RWPE1 (cell line): ENCODE measurements at regions not wholly inside any gene's neighbourhood (a gene's known extent, or its start where the extent isn't known, plus 50 kb on each side); places are given as distances from the start of the nearest gene placed in this dataset.
"Not testable (repeated sequence)": the region's sequence is repeated elsewhere in the genome, so short reads cannot be mapped to it uniquely, and the experiment has no call there.

Source experiments
- CTCF ChIA-PET: fragments of 350-600 bp; sonication (Branson Sonifier 250); formaldehyde crosslinking; extraction: SDS; loops from one replicate; lab custom pipeline; 2021; lab: Yijun Ruan, JAX
- POLR2A ChIA-PET: fragments of 400-600 bp; formaldehyde crosslinking; extraction: SDS; loops from one replicate; lab custom pipeline; 2020; ENCODE audit warnings: antibody characterized with exemption; ENCODE audit not compliant: low non-redundant PET; lab: Yijun Ruan, JAX
- DNase-seq: peaks from one replicate; pipeline ENCODE4 v3.0.0; 2012; ENCODE audit warnings: low spot score
- H3K27ac ChIP-seq: fragments of 450-650 bp; 2 replicates; pipeline ENCODE4 v1.5.1; 2017
- TF ChIP-seq, protein P1 (sequence below): fragments of 450-650 bp; conservative IDR thresholded peaks from 2 replicates; pipeline ENCODE4 v1.5.1; 2017; ENCODE audit warnings: low read depth, mild to moderate bottlenecking

DNA sequence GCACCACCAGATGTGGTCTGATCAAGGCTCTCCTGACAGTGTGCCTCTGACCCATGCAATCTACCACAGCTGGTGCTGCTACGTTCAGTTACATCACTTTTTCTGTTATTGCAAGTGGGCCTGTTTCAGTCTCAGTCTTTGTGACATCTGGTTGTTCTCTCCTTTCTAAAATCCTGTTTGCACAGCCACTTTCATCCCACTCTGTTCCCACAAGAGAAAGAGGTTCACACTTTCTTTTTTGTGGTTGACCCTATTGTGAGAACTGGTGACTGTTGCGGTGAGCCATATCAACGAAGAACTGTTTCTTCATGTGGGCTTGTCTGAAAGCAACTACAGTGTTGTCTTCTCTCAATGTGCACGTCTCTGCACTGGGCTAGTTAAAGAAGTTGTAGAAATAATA, 342.8 kb upstream of the ARPP21 start:
- TF ChIP-seq, protein P1, sequence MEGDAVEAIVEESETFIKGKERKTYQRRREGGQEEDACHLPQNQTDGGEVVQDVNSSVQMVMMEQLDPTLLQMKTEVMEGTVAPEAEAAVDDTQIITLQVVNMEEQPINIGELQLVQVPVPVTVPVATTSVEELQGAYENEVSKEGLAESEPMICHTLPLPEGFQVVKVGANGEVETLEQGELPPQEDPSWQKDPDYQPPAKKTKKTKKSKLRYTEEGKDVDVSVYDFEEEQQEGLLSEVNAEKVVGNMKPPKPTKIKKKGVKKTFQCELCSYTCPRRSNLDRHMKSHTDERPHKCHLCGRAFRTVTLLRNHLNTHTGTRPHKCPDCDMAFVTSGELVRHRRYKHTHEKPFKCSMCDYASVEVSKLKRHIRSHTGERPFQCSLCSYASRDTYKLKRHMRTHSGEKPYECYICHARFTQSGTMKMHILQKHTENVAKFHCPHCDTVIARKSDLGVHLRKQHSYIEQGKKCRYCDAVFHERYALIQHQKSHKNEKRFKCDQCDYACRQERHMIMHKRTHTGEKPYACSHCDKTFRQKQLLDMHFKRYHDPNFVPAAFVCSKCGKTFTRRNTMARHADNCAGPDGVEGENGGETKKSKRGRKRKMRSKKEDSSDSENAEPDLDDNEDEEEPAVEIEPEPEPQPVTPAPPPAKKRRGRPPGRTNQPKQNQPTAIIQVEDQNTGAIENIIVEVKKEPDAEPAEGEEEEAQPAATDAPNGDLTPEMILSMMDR: no peak
- ChIA-PET POLR2A (no interaction called here), CTCF (no interaction called here)
- no peak overlapping the region for H3K27ac ChIP-seq
- no peak for DNase-seq

DNA sequence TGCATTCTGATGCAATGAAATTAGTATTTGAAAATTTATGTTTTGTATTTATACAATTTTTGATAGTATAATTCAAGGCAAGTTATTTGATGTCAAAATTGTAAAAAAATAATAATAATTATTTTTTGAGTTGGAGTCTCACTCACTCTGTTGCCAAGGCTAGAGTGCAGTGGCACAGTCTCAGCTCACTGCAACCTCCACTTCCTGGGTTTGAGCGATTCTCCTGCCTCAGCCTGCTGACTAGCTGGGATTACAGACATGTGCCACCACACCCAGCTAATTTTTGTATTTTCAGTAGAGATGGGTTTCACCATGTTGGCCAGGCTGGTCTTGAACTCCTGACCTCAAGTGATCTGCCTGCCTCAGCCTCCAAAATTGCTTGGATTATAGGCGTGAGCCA, 342.4 kb upstream of the ARPP21 start:
- DNase-seq, H3K27ac ChIP-seq, POLR2A ChIA-PET, CTCF ChIA-PET: not testable (repeated sequence)

- CTCF ChIA-PET: no interaction called here
- no peak overlapping the region for H3K27ac ChIP-seq
- POLR2A ChIA-PET: no interaction called here
- TF ChIP-seq, protein P1: no peak
- DNase-seq: no peak
Measured at GRCh38 chr3:35305406-35305805, 333.9 kb upstream of the ARPP21 start.

DNA sequence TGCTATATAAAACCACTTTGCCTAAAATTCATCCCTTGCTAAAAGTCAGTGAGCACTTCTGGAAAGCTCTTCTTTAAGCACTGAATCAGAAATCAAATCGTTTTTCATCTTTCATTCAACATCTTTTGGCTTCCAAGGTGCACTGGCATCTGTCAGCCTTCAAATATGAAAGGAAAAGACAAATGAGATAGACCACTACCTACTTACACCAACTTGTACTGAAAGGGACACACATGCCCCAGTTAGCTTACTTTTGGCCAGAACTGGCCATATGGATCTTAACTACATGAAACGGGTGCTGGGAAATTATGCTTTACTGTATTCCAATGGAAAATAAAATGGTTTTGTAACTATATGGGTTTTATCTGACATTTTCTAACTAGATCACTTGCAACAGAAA, 332.0 kb upstream of the ARPP21 start:
- H3K27ac ChIP-seq: no peak overlapping the region
- ChIA-PET CTCF (no interaction called here), POLR2A (no interaction called here)
- TF ChIP-seq, protein P1: no peak
- no peak for DNase-seq

- CTCF ChIA-PET, DNase-seq, H3K27ac ChIP-seq, POLR2A ChIA-PET: not testable (repeated sequence)
Measured at GRCh38 chr3:35316841-35317240, 322.5 kb upstream of the ARPP21 start.

DNA sequence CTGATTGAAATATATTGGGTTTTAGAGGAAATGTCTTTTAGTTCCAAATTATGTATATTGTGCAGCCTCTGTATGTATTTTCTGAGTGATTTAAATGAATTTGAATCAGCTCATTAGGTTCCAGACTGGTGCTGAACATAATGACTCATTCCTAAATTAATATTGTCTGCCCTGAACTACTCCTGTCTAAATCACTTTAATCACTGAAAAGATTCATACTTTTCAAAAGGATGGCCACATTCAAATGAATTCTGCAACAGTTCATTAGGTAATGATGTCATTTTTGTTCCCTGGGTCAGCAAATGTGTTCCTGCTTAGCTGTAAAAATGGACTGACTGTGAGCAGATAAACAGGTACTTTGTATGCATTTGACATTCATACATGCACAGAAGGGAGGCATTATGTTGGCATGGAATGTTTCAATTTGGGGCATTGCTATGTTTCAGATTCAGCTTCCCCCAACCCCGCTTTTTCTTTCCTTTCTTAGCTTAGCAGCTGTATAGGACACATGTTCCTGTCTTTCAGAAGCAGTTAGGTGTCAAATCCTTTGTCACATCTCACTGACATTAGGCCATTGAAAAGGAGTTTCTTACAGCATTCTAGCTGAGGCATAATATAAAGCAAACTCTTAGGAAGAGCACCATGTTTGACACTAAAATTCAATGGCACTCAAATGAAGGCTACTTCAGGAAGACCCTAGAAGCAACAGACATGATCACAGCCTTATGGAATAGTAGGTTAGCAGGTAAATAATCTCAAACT, 318.5 kb upstream of the ARPP21 start:
- TF ChIP-seq, protein P1: no peak
- ChIA-PET CTCF (no interaction called here), POLR2A (no interaction called here)
- no peak overlapping the region for H3K27ac ChIP-seq
- DNase-seq: no peak

DNA sequence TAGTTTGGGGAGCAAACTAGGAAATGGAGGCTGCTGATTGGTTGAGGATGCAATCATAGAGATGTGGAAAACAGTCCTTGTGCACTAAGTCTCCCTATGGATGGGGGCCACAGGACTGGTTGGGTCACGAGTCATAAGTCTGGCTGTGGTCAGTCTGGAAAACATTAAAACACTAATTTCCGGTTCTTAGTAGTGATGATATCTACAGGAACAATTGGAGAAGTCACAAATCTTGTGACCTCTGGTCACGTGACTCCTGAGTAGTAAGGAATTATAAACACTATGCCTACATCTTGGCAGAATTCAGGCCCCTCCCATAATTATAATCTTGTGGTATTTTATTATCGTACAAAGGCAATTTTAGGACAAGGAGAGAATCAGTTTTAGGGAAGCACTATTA, 317.3 kb upstream of the ARPP21 start:
- DNase-seq: no peak
- TF ChIP-seq, protein P1: no peak
- H3K27ac ChIP-seq: no peak overlapping the region
- ChIA-PET POLR2A (no interaction called here), CTCF (no interaction called here)
